HepG2 (cell line): ENCODE measurements at regions not wholly inside any gene's neighbourhood (a gene's known extent, or its start where the extent isn't known, plus 50 kb on each side); places are given as distances from the start of the nearest gene placed in this dataset.

Source experiments
- ATF2 ChIP-seq: sonication (generic); formaldehyde crosslinking; IDR thresholded peaks from 2 replicates; pipeline ENCODE4 v1.4.0; 2020; ENCODE audit warnings: missing genetic modification reagents
- BRF2 ChIP-seq: sonication (generic); formaldehyde crosslinking; IDR thresholded peaks from 2 replicates; pipeline ENCODE4 v1.8.1; 2022; ENCODE audit warnings: mild to moderate bottlenecking, missing genetic modification reagents
- CREM ChIP-seq, 2 experiments: sonication (generic) in 1 of 2; formaldehyde crosslinking in 1 of 2; IDR thresholded peaks; 2 replicates each; pipeline versions ENCODE4 v1.4.0 to v1.6.1; 2016 to 2020; ENCODE audit warnings: antibody characterized with exemption in 1 of 2, mild to moderate bottlenecking in 1 of 2, missing genetic modification reagents in 1 of 2
- CTCF ChIP-seq: sonication (generic); formaldehyde crosslinking; IDR thresholded peaks from 2 replicates; pipeline ENCODE4 v1.5.0; 2020; ENCODE audit warnings: mild to moderate bottlenecking, missing genetic modification reagents, moderate library complexity
- EZH2 ChIP-seq: conservative IDR thresholded peaks from 2 replicates; pipeline ENCODE4 v1.6.1; 2012; ENCODE audit warnings: mild to moderate bottlenecking, low read depth, low read length, moderate library complexity
- FOXO4 ChIP-seq: sonication (generic); formaldehyde crosslinking; conservative IDR thresholded peaks from 2 replicates; pipeline ENCODE4 v1.8.1; 2023; ENCODE audit warnings: missing genetic modification reagents
- KDM6A ChIP-seq: IDR thresholded peaks from 2 replicates; pipeline ENCODE4 v1.6.1; 2016; ENCODE audit warnings: low read depth
- MLX ChIP-seq: IDR thresholded peaks from 2 replicates; pipeline ENCODE4 v1.6.1; 2016
- RFX5 ChIP-seq: IDR thresholded peaks from 2 replicates; pipeline ENCODE4 v1.6.1; 2011; ENCODE audit warnings: low read depth, low read length, improper control_type of control experiment
- SKIL ChIP-seq: sonication (generic); formaldehyde crosslinking; IDR thresholded peaks from 2 replicates; pipeline ENCODE4 v1.8.0; 2022; ENCODE audit warnings: missing genetic modification reagents, mild to moderate bottlenecking, moderate library complexity, borderline replicate concordance
- TCF12 ChIP-seq, 2 experiments: fragments of 450-650 bp in 1 of 2; sonication (generic) in 1 of 2; formaldehyde crosslinking in 1 of 2; IDR thresholded peaks; 2 replicates each; pipeline versions ENCODE4 v1.6.1 to v1.8.0; 2017 to 2022; ENCODE audit warnings: antibody characterized with exemption in 1 of 2, mild to moderate bottlenecking in 1 of 2, missing genetic modification reagents in 1 of 2, moderate library complexity in 1 of 2
- YEATS4 ChIP-seq: sonication (generic); formaldehyde crosslinking; IDR thresholded peaks from 2 replicates; pipeline ENCODE4 v1.4.0; 2020; ENCODE audit warnings: missing genetic modification reagents, borderline replicate concordance

GRCh38 chr7:47035522-47035921, 546.4 kb downstream of the TNS3 start:
- no peak for TF ChIP-seq BRF2 (CRISPR knock-in tag)
- TF ChIP-seq CTCF (CRISPR knock-in tag), result no peak
- no peak for TF ChIP-seq KDM6A (CRISPR knock-in tag)
- no peak for TF ChIP-seq EZH2
- no peak for TF ChIP-seq SKIL (CRISPR knock-in tag)
- no peak for TF ChIP-seq TCF12 (IDR thresholded peaks at IDR 0.05)
- no peak for TF ChIP-seq TCF12 (CRISPR knock-in tag; IDR thresholded peaks at IDR 0.05)
- no peak for TF ChIP-seq CREM (IDR thresholded peaks at IDR 0.05)
- no peak for TF ChIP-seq CREM (CRISPR knock-in tag; IDR thresholded peaks at IDR 0.05)
- no peak for TF ChIP-seq MLX
- no peak for TF ChIP-seq FOXO4
- no peak for TF ChIP-seq YEATS4 (CRISPR knock-in tag)
- TF ChIP-seq RFX5, result no peak
- TF ChIP-seq ATF2 (CRISPR knock-in tag), result no peak
